Uterus (tissue), 2 donors: ENCODE measurements at regions not wholly inside any gene's neighbourhood (a gene's known extent, or its start where the extent isn't known, plus 50 kb on each side); places are given as distances from the start of the nearest gene placed in this dataset.

ENCODE experiments used
- CTCF ChIP-seq, 4 experiments: fragments of 200-600 bp in 2 of 4; fragments of 450-650 bp in 2 of 4; sonication (generic) in 2 of 4; IDR thresholded peaks; one replicate each; pipeline ENCODE4 v1.5.1; 2016 to 2019; ENCODE audit warnings: antibody characterized with exemption in 4 of 4, mild to moderate bottlenecking in 2 of 4, moderate library complexity in 1 of 4
- POLR2A ChIP-seq, 2 donors: fragments of 450-650 bp; IDR thresholded peaks; one replicate each; pipeline ENCODE4 v1.6.1; 2016; ENCODE audit warnings: antibody characterized with exemption in 2 of 2, mild to moderate bottlenecking in 1 of 2, moderate library complexity in 1 of 2

DNA sequence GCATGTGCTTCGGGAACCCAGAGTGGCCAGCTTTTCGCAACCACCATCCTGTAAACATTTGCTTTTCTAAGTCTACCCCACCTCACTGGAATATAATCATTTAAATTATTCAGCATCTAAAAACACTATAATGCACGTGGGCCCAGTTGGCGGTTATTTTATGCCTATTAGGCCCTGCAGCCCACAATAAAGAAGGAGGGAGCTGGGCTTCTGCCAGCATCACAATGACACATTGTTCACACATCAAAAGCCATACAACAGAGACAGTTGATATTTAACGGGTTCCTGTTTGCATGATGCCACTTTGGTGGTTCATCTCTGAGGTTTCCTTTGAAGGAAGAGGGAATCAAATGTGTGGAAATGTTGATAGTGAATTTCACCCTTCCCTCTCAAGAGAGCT, 916.0 kb upstream of the CELF4 start:
- no peak for TF ChIP-seq CTCF (IDR thresholded peaks at IDR 0.05)
- no peak for TF ChIP-seq POLR2A (IDR thresholded peaks at IDR 0.05)
